IMR-90 (cell line): ENCODE measurements at regions not wholly inside any gene's neighbourhood (a gene's known extent, or its start where the extent isn't known, plus 50 kb on each side); places are given as distances from the start of the nearest gene placed in this dataset.

ENCODE experiments used
- ATAC-seq: fragments of 200-7000 bp; cut with Tn5 transposase; 2 replicates; pipeline ENCODE4 v1.9.1; 2020; ENCODE audit warnings: low read depth, mild to moderate bottlenecking, moderate library complexity
- BruUV-seq: library from RNA; stranded (reverse); fragments of 400-500 nt; replicated peaks from 2 replicates; lab custom pipeline; 2021; lab: Mats Ljungman, UMichigan
- CTCF ChIA-PET: fragments of 300-600 bp; formaldehyde crosslinking; extraction: SDS; loops from one replicate; lab custom pipeline; 2021; ENCODE audit warnings: antibody characterized with exemption; lab: Yijun Ruan, JAX
- POLR2A ChIA-PET: fragments of 300-600 bp; sonication (Branson Sonifier 250); formaldehyde crosslinking; loops from one replicate; lab custom pipeline; 2022; ENCODE audit warnings: antibody characterized with exemption; ENCODE audit not compliant: unreplicated experiment; lab: Charles Lee
- DNase-seq: peaks from one replicate; pipeline ENCODE4 v3.0.0; 2013
- H2AFZ ChIP-seq: replicated peaks from 2 replicates; pipeline ENCODE3; 2013; ENCODE audit warnings: low read length, mild to moderate bottlenecking; ENCODE audit not compliant: poor library complexity
- H2AK5ac ChIP-seq: 2 replicates; pipeline ENCODE4 v1.6.1; 2013; ENCODE audit warnings: low read depth, low read length, inconsistent platforms
- H2AK9ac ChIP-seq: replicated peaks from 2 replicates; pipeline ENCODE3; 2013; ENCODE audit warnings: mild to moderate bottlenecking, low read depth, low read length, moderate library complexity; ENCODE audit not compliant: poor library complexity
- H2BK120ac ChIP-seq: 2 replicates; pipeline ENCODE4 v1.6.1; 2013; ENCODE audit warnings: low read depth, low read length, inconsistent platforms
- H2BK15ac ChIP-seq: 3 replicates; pipeline ENCODE4 v1.6.1; 2013; ENCODE audit warnings: low read depth, low read length, inconsistent platforms
- H2BK20ac ChIP-seq: 2 replicates; pipeline ENCODE4 v1.6.1; 2013; ENCODE audit warnings: low read depth, mild to moderate bottlenecking, inconsistent platforms, low read length, moderate library complexity
- H2BK5ac ChIP-seq: 2 replicates; pipeline ENCODE4 v1.6.1; 2013; ENCODE audit warnings: mild to moderate bottlenecking, low read depth, low read length, inconsistent platforms; ENCODE audit not compliant: poor library complexity, severe bottlenecking
- H3K14ac ChIP-seq: replicated peaks from 2 replicates; pipeline ENCODE4 v1.6.1; 2013; ENCODE audit warnings: low read depth, low read length, inconsistent platforms
- H3K18ac ChIP-seq: 2 replicates; pipeline ENCODE4 v1.6.1; 2013; ENCODE audit warnings: low read depth, low read length, control low read depth
- H3K23ac ChIP-seq: 2 replicates; pipeline ENCODE4 v1.6.1; 2013; ENCODE audit warnings: low read depth, low read length, inconsistent platforms
- H3K27ac ChIP-seq: 2 replicates; pipeline ENCODE4 v1.5.1; 2013; ENCODE audit warnings: mild to moderate bottlenecking, control low read depth, low read length; ENCODE audit not compliant: insufficient read depth
- H3K27me3 ChIP-seq: 2 replicates; pipeline ENCODE4 v1.6.1; 2013; ENCODE audit warnings: low read length; ENCODE audit not compliant: control insufficient read depth, insufficient read depth
- H3K36me3 ChIP-seq: 2 replicates; pipeline ENCODE4 v1.6.1; 2013; ENCODE audit warnings: low read length, mixed read lengths; ENCODE audit not compliant: control insufficient read depth, insufficient read depth
- H3K4ac ChIP-seq: 2 replicates; pipeline ENCODE4 v1.6.1; 2013; ENCODE audit warnings: low read depth, low read length, inconsistent platforms
- H3K4me1 ChIP-seq: 2 replicates; pipeline ENCODE4 v1.6.1; 2013; ENCODE audit warnings: low read length, mixed read lengths; ENCODE audit not compliant: control insufficient read depth, insufficient read depth
- H3K4me2 ChIP-seq: 2 replicates; pipeline ENCODE4 v1.6.1; 2013; ENCODE audit warnings: low read depth, mild to moderate bottlenecking, control low read depth, low read length, moderate library complexity
- H3K4me3 ChIP-seq: 2 replicates; pipeline ENCODE4 v1.5.1; 2013; ENCODE audit warnings: low read depth, mild to moderate bottlenecking, control low read depth, low read length, moderate library complexity; ENCODE audit not compliant: insufficient read depth
- H3K56ac ChIP-seq: 2 replicates; pipeline ENCODE4 v1.6.1; 2013; ENCODE audit warnings: low read length, inconsistent platforms; ENCODE audit not compliant: insufficient read depth; ENCODE audit errors: extremely low read depth
- H3K79me1 ChIP-seq, 2 experiments: 2 replicates each; pipeline ENCODE4 v1.6.1; 2013; ENCODE audit warnings: low read length in 2 of 2, inconsistent platforms in 1 of 2, low read depth in 1 of 2
- H3K9ac ChIP-seq: 2 replicates; pipeline ENCODE4 v1.6.1; 2013; ENCODE audit warnings: low read depth, low read length, control low read depth
- H3K9me1 ChIP-seq: 2 replicates; pipeline ENCODE4 v1.6.1; 2013; ENCODE audit warnings: low read length, inconsistent platforms; ENCODE audit not compliant: insufficient read depth
- H3K9me3 ChIP-seq: 2 replicates; pipeline ENCODE4 v1.6.1; 2013; ENCODE audit warnings: low read length; ENCODE audit not compliant: control insufficient read depth, insufficient read depth
- H4K20me1 ChIP-seq: 2 replicates; pipeline ENCODE4 v1.6.1; 2013; ENCODE audit warnings: low read length, inconsistent platforms; ENCODE audit not compliant: insufficient read depth
- H4K5ac ChIP-seq: 2 replicates; pipeline ENCODE4 v1.6.1; 2013; ENCODE audit warnings: mild to moderate bottlenecking, low read depth, low read length, control low read depth
- H4K8ac ChIP-seq, 2 experiments: 2 replicates each; pipeline ENCODE4 v1.6.1; 2013; ENCODE audit warnings: low read depth in 2 of 2, low read length in 2 of 2, control low read depth in 1 of 2, inconsistent platforms in 1 of 2
- H4K91ac ChIP-seq: 2 replicates; pipeline ENCODE4 v1.6.1; 2013; ENCODE audit warnings: low read depth, low read length, inconsistent platforms; ENCODE audit not compliant: insufficient read depth
- BHLHE40 ChIP-seq: fragments of 150-350 bp; IDR thresholded peaks from 2 replicates; pipeline ENCODE4 v1.6.1; 2016; ENCODE audit warnings: mild to moderate bottlenecking, low read depth, low read length
- CEBPB ChIP-seq: IDR thresholded peaks from 2 replicates; pipeline ENCODE4 v1.6.1; 2012; ENCODE audit warnings: low read depth, low read length, improper control_type of control experiment
- MAFK ChIP-seq: IDR thresholded peaks from 2 replicates; pipeline ENCODE4 v1.6.1; 2012; ENCODE audit warnings: low read depth, low read length, improper control_type of control experiment
- MAZ ChIP-seq: IDR thresholded peaks from 2 replicates; pipeline ENCODE4 v1.6.1; 2012; ENCODE audit warnings: low read depth, mild to moderate bottlenecking, low read length, improper control_type of control experiment, moderate library complexity, borderline replicate concordance
- MXI1 ChIP-seq: IDR thresholded peaks from 2 replicates; pipeline ENCODE4 v1.6.1; 2012; ENCODE audit warnings: low read depth, mild to moderate bottlenecking, low read length, moderate library complexity, borderline replicate concordance
- POLR2A ChIP-seq: IDR thresholded peaks from 2 replicates; pipeline ENCODE4 v1.6.1; 2012; ENCODE audit warnings: mild to moderate bottlenecking, low read depth, low read length
- RCOR1 ChIP-seq: IDR thresholded peaks from 2 replicates; pipeline ENCODE4 v1.6.1; 2012; ENCODE audit warnings: mild to moderate bottlenecking, low read length, improper control_type of control experiment; ENCODE audit not compliant: insufficient replicate concordance
- RFX5 ChIP-seq: IDR thresholded peaks from 2 replicates; pipeline ENCODE4 v1.8.0; 2012; ENCODE audit warnings: low read depth, mild to moderate bottlenecking, low read length, moderate library complexity
- WGBS, 2 experiments: methylation state at CpG; one replicate each; pipeline versions ENCODE4 v1.1.5 to v1.1.7; 2013; ENCODE audit warnings: missing lambda C conversion rate in 2 of 2; ENCODE audit not compliant: insufficient read length in 1 of 2; ENCODE audit errors: extremely low coverage in 2 of 2; 5-methylcytosine and 5-hydroxymethylcytosine counted together
- dilution Hi-C: fragments of 300-500 bp; cut with HindIII; formaldehyde crosslinking; loops from one replicate; pipeline ENCODE4 v1.14.3; 2018; ENCODE audit warnings: low sequenced_read_pairs; ENCODE audit not compliant: unreplicated experiment
- in situ Hi-C: fragments of 300-500 bp; cut with MboI; formaldehyde crosslinking; loops from 3 replicates; pipeline ENCODE4 v1.14.3; 2019; ENCODE audit warnings: low sequenced_read_pairs, inconsistent platforms, mixed read lengths
- intact Hi-C: fragments of 100-400 bp; cut with micrococcal nuclease; formaldehyde crosslinking; loops from 2 replicates; pipeline ENCODE4 v1.10.0; 2022
- TF ChIP-seq, protein P1 (sequence below): conservative IDR thresholded peaks from 2 replicates; pipeline ENCODE4 v1.5.1; 2012; ENCODE audit warnings: mild to moderate bottlenecking, low read depth, low read length, improper control_type of control experiment

DNA sequence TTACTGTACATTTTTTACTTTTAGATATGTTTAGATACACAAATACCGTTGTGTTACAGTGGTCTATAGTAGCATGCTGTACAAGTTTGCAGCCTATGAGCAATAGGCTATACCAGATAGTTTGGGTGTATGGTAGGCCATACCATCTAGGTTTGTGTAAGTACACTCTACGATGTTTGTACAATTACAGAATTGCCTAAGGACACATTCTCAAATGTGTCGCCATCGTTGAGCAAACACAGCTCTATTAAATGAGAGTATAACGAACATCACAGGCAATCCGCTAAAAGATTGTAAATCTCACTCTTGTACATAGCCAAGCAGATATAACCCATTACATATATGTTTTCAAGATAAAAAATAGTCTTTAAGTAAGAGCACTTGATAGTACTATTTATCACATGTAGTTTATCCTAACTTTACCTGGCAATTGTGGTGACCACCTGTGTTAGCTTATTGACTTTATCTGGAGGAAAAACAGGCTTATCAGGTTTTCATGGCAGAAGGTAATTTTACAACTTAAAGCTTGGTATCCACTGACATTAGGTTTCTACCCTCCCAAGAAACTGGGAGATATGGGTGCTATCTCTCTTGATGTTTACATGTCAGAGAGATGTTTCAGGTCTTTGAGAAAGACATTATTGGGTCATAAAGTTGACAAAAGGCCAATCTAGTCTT, 898.7 kb downstream of the NSUN3 start:
- H4K5ac ChIP-seq: no peak overlapping the region
- H4K91ac ChIP-seq: no peak overlapping the region
- H3K4me1 ChIP-seq: no peaks in the 10 kb centered on the region
- no peaks in the 10 kb centered on the region for H3K27me3 ChIP-seq
- no CpG with 5 or more reads among the region's 6 CpGs for WGBS, 2 experiments
- no peak overlapping the region for H2BK20ac ChIP-seq
- H3K4ac ChIP-seq: no peak overlapping the region
- no peak overlapping the region for H3K18ac ChIP-seq
- no peaks in the 10 kb centered on the region for H3K9me1 ChIP-seq
- no peak overlapping the region for H2AFZ ChIP-seq
- no peak overlapping the region for H2AK9ac ChIP-seq
- H4K8ac ChIP-seq: no peak overlapping the region
- no peak overlapping the region for H3K27ac ChIP-seq
- DNase-seq (no peak), ATAC-seq (no peak)
- POLR2A ChIA-PET: no interaction called here
- peaks cover 2% of the 10 kb centered on the region; the same call in 1 of the 2 replicates for H3K9me3 ChIP-seq
- H2BK15ac ChIP-seq: no peak overlapping the region
- intact Hi-C loops: no loop called here
- CTCF ChIA-PET: no interaction called here
- no peak overlapping the region for H3K9ac ChIP-seq
- dilution Hi-C loops: no loop called here
- no peak overlapping the region for H3K4me3 ChIP-seq
- H3K4me2 ChIP-seq: no peak overlapping the region
- in situ Hi-C loops: no loop called here
- TF ChIP-seq POLR2A (no peak), MXI1 (no peak), BHLHE40 (no peak), RFX5 (no peak), CEBPB (no peak), MAFK (no peak), RCOR1 (no peak), MAZ (no peak)
- TF ChIP-seq, protein P1, sequence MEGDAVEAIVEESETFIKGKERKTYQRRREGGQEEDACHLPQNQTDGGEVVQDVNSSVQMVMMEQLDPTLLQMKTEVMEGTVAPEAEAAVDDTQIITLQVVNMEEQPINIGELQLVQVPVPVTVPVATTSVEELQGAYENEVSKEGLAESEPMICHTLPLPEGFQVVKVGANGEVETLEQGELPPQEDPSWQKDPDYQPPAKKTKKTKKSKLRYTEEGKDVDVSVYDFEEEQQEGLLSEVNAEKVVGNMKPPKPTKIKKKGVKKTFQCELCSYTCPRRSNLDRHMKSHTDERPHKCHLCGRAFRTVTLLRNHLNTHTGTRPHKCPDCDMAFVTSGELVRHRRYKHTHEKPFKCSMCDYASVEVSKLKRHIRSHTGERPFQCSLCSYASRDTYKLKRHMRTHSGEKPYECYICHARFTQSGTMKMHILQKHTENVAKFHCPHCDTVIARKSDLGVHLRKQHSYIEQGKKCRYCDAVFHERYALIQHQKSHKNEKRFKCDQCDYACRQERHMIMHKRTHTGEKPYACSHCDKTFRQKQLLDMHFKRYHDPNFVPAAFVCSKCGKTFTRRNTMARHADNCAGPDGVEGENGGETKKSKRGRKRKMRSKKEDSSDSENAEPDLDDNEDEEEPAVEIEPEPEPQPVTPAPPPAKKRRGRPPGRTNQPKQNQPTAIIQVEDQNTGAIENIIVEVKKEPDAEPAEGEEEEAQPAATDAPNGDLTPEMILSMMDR: no peak
- no peak overlapping the region for H3K23ac ChIP-seq
- H3K56ac ChIP-seq: no peak overlapping the region
- H3K14ac ChIP-seq: no peak overlapping the region
- no peaks in the 10 kb centered on the region for H3K36me3 ChIP-seq
- no peaks in the 10 kb centered on the region for H3K79me1 ChIP-seq
- no peak overlapping the region for H2BK120ac ChIP-seq
- BruUV-seq: no TSS peak
- no peaks in the 10 kb centered on the region for H4K20me1 ChIP-seq
- no peak overlapping the region for H2BK5ac ChIP-seq
- H2AK5ac ChIP-seq: no peak overlapping the region
